HepG2 (cell line): ENCODE measurements at regions not wholly inside any gene's neighbourhood (a gene's known extent, or its start where the extent isn't known, plus 50 kb on each side); places are given as distances from the start of the nearest gene placed in this dataset.

Source experiments
- ATAC-seq: fragments of 200-7000 bp; cut with Tn5 transposase; 3 replicates; pipeline ENCODE4 v1.9.1; 2020; ENCODE audit warnings: mild to moderate bottlenecking, moderate library complexity
- BruUV-seq: library from RNA; stranded (reverse); fragments of 400-500 nt; replicated peaks from 2 replicates; lab custom pipeline; 2021; lab: Mats Ljungman, UMichigan
- CTCF ChIA-PET: fragments of 300-600 bp; formaldehyde crosslinking; extraction: SDS; loops from one replicate; lab custom pipeline; 2021; ENCODE audit warnings: low total read pairs, inconsistent platforms, low intra/inter-chr PET ratio; lab: Yijun Ruan, JAX
- POLR2A ChIA-PET: fragments of 350-600 bp; sonication (Branson Sonifier 250); formaldehyde crosslinking; loops from one replicate; lab custom pipeline; 2020; ENCODE audit warnings: antibody characterized with exemption, inconsistent platforms; lab: Yijun Ruan, JAX
- DNase-seq: peaks from one replicate; pipeline ENCODE4 v3.0.0-alpha.2; 2015; ENCODE audit warnings: low spot score
- FAIRE-seq: peaks from 3 replicates; lab custom pipeline; 2011; peaks lifted over from hg19 to GRCh38; lab: Jason Lieb, UNC
- H2AFZ ChIP-seq: one replicate; pipeline ENCODE4 v1.6.1; 2011; ENCODE audit warnings: low read length, inconsistent platforms
- H3K27ac ChIP-seq: fragments of 300-600 bp; 3 replicates; pipeline ENCODE4 v1.8.0; 2011; ENCODE audit warnings: mixed run types, mild to moderate bottlenecking, mixed read lengths, low read length, inconsistent platforms; ENCODE audit not compliant: insufficient read depth; ENCODE audit errors: extremely low read length
- H3K27me3 ChIP-seq, 2 experiments: fragments of 200-600 bp in 1 of 2; 2 replicates in 1 of 2; 3 replicates in 1 of 2; pipeline versions ENCODE4 v1.6.0 to v1.8.0; 2011; ENCODE audit warnings: low read length in 2 of 2, mild to moderate bottlenecking in 2 of 2, moderate library complexity in 2 of 2, inconsistent platforms in 1 of 2; ENCODE audit not compliant: insufficient read depth in 2 of 2, control insufficient read depth in 1 of 2
- H3K36me3 ChIP-seq, 2 experiments: fragments of 200-600 bp in 1 of 2; replicated peaks in 1 of 2; 2 replicates in 1 of 2; 3 replicates in 1 of 2; pipeline versions ENCODE4 v1.5.1 to v1.8.0; 2011; ENCODE audit warnings: low read length in 2 of 2, inconsistent platforms in 1 of 2; ENCODE audit not compliant: insufficient read depth in 2 of 2, control insufficient read depth in 1 of 2
- H3K4me1 ChIP-seq: 2 replicates; pipeline ENCODE4 v1.5.1; 2012; ENCODE audit warnings: low read length, inconsistent platforms; ENCODE audit not compliant: insufficient read depth
- H3K4me2 ChIP-seq: 2 replicates; pipeline ENCODE4 v1.6.0; 2011; ENCODE audit warnings: low read depth, low read length, inconsistent platforms
- H3K4me3 ChIP-seq, 3 experiments: fragments of 200-600 bp in 1 of 3; sonication (generic), shearing (Covaris generic) in 1 of 3; replicated peaks in 1 of 3; 2 replicates each; pipeline ENCODE4 v1.5.1; 2011 to 2016; ENCODE audit warnings: low read length in 3 of 3, inconsistent platforms in 2 of 3, low read depth in 2 of 3, mild to moderate bottlenecking in 2 of 3, control low read depth in 1 of 3, mixed read lengths in 1 of 3; ENCODE audit not compliant: insufficient read depth in 1 of 3
- H3K79me2 ChIP-seq: one replicate; pipeline ENCODE4 v1.6.1; 2011; ENCODE audit warnings: low read length, inconsistent platforms; ENCODE audit not compliant: insufficient read depth
- H3K9ac ChIP-seq: 2 replicates; pipeline ENCODE4 v1.6.0; 2011; ENCODE audit warnings: mild to moderate bottlenecking, low read depth, low read length, inconsistent platforms; ENCODE audit not compliant: insufficient read depth
- H3K9me3 ChIP-seq: 2 replicates; pipeline ENCODE4 v1.5.1; 2012; ENCODE audit warnings: mild to moderate bottlenecking, low read length
- H4K20me1 ChIP-seq: 2 replicates; pipeline ENCODE4 v1.6.0; 2011; ENCODE audit warnings: inconsistent platforms, mild to moderate bottlenecking, low read length, moderate library complexity; ENCODE audit not compliant: insufficient read depth
- ATF3 ChIP-seq: sonication (generic); formaldehyde crosslinking; IDR thresholded peaks from 2 replicates; pipeline ENCODE4 v1.4.0; 2020; ENCODE audit warnings: missing genetic modification reagents
- DRAP1 ChIP-seq: IDR thresholded peaks from 2 replicates; pipeline ENCODE4 v1.6.1; 2016; ENCODE audit warnings: missing genetic modification reagents, missing compliant biosample characterization
- EHMT2 ChIP-seq: fragments of 200-600 bp; sonication (generic); IDR thresholded peaks from 2 replicates; pipeline ENCODE4 v1.7.0; 2017; ENCODE audit warnings: antibody characterized with exemption, low read depth, low read length, borderline replicate concordance
- HMGXB3 ChIP-seq: sonication (generic); formaldehyde crosslinking; IDR thresholded peaks from 2 replicates; pipeline ENCODE4 v1.4.0; 2020; ENCODE audit warnings: missing genetic modification reagents, borderline replicate concordance
- POLR2A ChIP-seq, 2 experiments: IDR thresholded peaks; 2 replicates each; pipeline ENCODE4 v1.6.1; 2011; ENCODE audit warnings: low read depth in 2 of 2, low read length in 2 of 2, mild to moderate bottlenecking in 1 of 2, moderate library complexity in 1 of 2; ENCODE audit not compliant: insufficient read depth in 1 of 2
- SALL1 ChIP-seq: sonication (generic); formaldehyde crosslinking; IDR thresholded peaks from 2 replicates; pipeline ENCODE4 v1.8.0; 2022; ENCODE audit warnings: mild to moderate bottlenecking, missing genetic modification reagents
- TCF12 ChIP-seq, 2 experiments: fragments of 450-650 bp in 1 of 2; sonication (generic) in 1 of 2; formaldehyde crosslinking in 1 of 2; IDR thresholded peaks; 2 replicates each; pipeline versions ENCODE4 v1.6.1 to v1.8.0; 2017 to 2022; ENCODE audit warnings: antibody characterized with exemption in 1 of 2, mild to moderate bottlenecking in 1 of 2, missing genetic modification reagents in 1 of 2, moderate library complexity in 1 of 2
- TP53 ChIP-seq: sonication (generic); formaldehyde crosslinking; conservative IDR thresholded peaks from 2 replicates; pipeline ENCODE4 v1.4.0; 2020; ENCODE audit warnings: missing genetic modification reagents
- ZBTB8A ChIP-seq: sonication (generic); formaldehyde crosslinking; IDR thresholded peaks from 2 replicates; pipeline ENCODE4 v1.4.0; 2020; ENCODE audit warnings: mild to moderate bottlenecking, low read depth, missing genetic modification reagents, borderline replicate concordance
- ZNF235 ChIP-seq: sonication (generic); formaldehyde crosslinking; IDR thresholded peaks from 2 replicates; pipeline ENCODE4 v1.8.1; 2023; ENCODE audit warnings: mild to moderate bottlenecking, missing genetic modification reagents, borderline replicate concordance
- ZNF570 ChIP-seq: sonication (generic); formaldehyde crosslinking; IDR thresholded peaks from 2 replicates; pipeline ENCODE4 v1.4.0; 2020; ENCODE audit warnings: mild to moderate bottlenecking, missing genetic modification reagents, borderline replicate concordance
- ZNF616 ChIP-seq: sonication (generic); formaldehyde crosslinking; IDR thresholded peaks from 2 replicates; pipeline ENCODE4 v1.5.0; 2020; ENCODE audit warnings: low read depth, mild to moderate bottlenecking, missing genetic modification reagents
- WGBS: methylation state at CpG from one replicate; pipeline ENCODE4 v1.1.6; 2017; ENCODE audit warnings: low lambda C conversion rate; 5-methylcytosine and 5-hydroxymethylcytosine counted together
- in situ Hi-C: cut with HindIII; loops from 2 replicates; pipeline ENCODE4 v1.10.0; 2017; ENCODE audit warnings: low pct_unique_long_range_greater_than_20kb; ENCODE audit not compliant: extremely low pct_ligation_motif_present
- intact Hi-C: fragments of 100-400 bp; cut with micrococcal nuclease; formaldehyde crosslinking; loops from one replicate; pipeline ENCODE4 v1.10.0; 2022; ENCODE audit not compliant: unreplicated experiment
- TF ChIP-seq, protein P1 (sequence below): sonication (generic); formaldehyde crosslinking; IDR thresholded peaks from 2 replicates; pipeline ENCODE4 v1.4.0; 2020; ENCODE audit warnings: mild to moderate bottlenecking, missing genetic modification reagents

DNA sequence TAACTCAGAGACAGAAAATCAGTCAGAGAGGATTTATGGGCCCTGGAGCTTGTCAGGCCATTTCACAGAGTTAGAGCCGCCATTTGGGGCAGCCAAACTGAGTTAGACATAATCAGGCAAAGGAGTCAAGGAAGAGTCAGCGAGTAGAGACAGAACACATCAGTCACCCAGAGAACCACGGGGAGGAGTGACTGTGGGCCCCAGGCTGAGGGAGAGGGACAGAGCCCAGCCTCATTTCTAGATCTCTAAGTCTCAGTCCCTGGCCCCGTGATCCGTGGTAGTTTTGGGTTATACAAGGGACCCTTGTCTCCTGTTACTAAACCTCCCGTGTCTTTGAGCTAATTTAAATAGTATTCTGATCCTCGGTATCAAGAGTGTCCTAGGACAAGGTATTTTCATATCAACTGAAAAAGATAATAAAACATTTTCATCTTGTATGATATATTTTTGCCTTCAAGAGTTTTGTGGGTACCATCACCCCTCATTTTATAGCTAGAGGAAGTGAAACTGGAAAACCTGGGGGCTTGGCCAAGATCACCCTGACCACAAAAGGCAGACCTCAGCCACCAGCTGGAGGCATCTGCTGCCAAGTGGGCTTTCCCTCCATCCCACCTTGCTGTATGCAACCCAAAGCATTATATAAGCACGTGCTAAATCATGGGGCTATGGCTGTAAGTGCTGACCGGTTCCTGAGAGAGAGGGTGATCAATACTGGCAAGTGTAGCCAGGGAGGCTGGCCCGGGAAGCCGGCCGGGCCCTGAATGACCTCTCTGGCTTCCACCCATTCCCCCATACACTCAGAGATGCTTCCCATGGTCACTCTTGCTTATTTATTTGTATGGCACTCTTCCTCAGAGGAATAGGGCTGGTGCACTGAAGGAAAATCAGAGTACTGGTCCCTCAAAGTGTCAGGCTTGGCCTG is 204.1 kb downstream of the BCOR start:
- in situ Hi-C loops = loop anchor here (10.0 kb wide), 1 partner anchor 61 kb away; no protein-coding TSS in a partner anchor
- Histone ChIP-seq H3K36me3 (no peaks in the 10 kb centered on the region), H3K4me1 (0 out of 2 replicates have a peak, but pooled peaks cover 9% of the 10 kb centered on the region), H3K27me3 (0 out of 5 replicates have a peak, but pooled peaks cover 1 to 4% of the 10 kb centered on the region in 2 experiments), H3K79me2 (no peaks in the 10 kb centered on the region), H3K27ac (no peak overlapping the region), H4K20me1 (no peaks in the 10 kb centered on the region), H3K9ac (no peak overlapping the region), H3K4me2 (no peak overlapping the region), H2AFZ (no peak overlapping the region), H3K4me3 (no peak overlapping the region), H3K9me3 (no peaks in the 10 kb centered on the region)
- ChIA-PET POLR2A (no interaction called here), CTCF (no interaction called here)
- FAIRE-seq (no peak), ATAC-seq (no peak), DNase-seq (no peak)
- no peak for TF ChIP-seq POLR2A (IDR thresholded peaks at IDR 0.05; ENCODE audit: insufficient read depth in 1 of 2, low read depth in 2 of 2, low read length in 2 of 2)
- TF ChIP-seq DRAP1 = no peak
- no peak for TF ChIP-seq TCF12 (IDR thresholded peaks at IDR 0.05)
- no peak for TF ChIP-seq TCF12 (CRISPR knock-in tag; IDR thresholded peaks at IDR 0.05)
- TF ChIP-seq HMGXB3 (CRISPR knock-in tag) = no peak
- TF ChIP-seq ZBTB8A = no peak
- TF ChIP-seq SALL1 (CRISPR knock-in tag) = no peak
- no peak for TF ChIP-seq ZNF616 (CRISPR knock-in tag)
- no peak for TF ChIP-seq ATF3 (CRISPR knock-in tag)
- no peak for TF ChIP-seq EHMT2
- no peak for TF ChIP-seq TP53
- no peak for TF ChIP-seq ZNF570 (CRISPR knock-in tag)
- TF ChIP-seq, protein P1, sequence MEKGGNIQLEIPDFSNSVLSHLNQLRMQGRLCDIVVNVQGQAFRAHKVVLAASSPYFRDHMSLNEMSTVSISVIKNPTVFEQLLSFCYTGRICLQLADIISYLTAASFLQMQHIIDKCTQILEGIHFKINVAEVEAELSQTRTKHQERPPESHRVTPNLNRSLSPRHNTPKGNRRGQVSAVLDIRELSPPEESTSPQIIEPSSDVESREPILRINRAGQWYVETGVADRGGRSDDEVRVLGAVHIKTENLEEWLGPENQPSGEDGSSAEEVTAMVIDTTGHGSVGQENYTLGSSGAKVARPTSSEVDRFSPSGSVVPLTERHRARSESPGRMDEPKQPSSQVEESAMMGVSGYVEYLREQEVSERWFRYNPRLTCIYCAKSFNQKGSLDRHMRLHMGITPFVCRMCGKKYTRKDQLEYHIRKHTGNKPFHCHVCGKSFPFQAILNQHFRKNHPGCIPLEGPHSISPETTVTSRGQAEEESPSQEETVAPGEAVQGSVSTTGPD = no peak
- no peak for TF ChIP-seq ZNF235 (CRISPR knock-in tag)
- BruUV-seq = no TSS peak
- WGBS = 22% methylated on average over 3 of the region's 12 CpGs
- intact Hi-C loops = no loop called here
